ENCODE measurements at regions not wholly inside any gene's neighbourhood (a gene's known extent, or its start where the extent isn't known, plus 50 kb on each side); places are given as distances from the start of the nearest gene placed in this dataset.

GRCh38 chr6:81640126-81640525 lies 112.4 kb downstream of the TENT5A start:
- H3K27me3 ChIP-seq: no peaks in the 10 kb centered on the region
- peaks cover 8% of the 10 kb centered on the region for H3K4me1 ChIP-seq
- no peaks in the 10 kb centered on the region for H3K36me3 ChIP-seq
- H3K9me3 ChIP-seq (replicated peaks): no peaks in the 10 kb centered on the region
- no peak for DNase-seq
- H3K4me3 ChIP-seq: no peak overlapping the region
- no peak overlapping the region for H3K27ac ChIP-seq

DNA sequence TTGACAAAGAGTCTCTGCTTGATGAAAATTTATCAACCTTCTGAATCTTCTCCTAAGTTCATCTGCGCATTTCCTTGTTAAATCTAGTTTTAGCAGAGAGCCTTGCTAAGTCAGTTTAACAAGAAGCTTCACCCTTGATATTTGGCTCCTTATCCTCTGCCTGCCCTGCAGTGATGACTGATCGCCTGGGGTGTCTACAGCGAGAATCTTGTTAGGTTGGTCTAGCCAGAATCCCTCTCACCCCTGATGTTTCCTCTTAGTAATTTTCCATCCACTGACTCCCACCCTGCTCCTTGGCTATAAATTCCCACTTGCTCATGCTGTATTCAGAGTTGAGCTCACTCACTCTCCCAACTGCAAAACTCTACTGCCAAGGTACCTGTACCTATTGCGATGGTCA lies 114.1 kb downstream of the TENT5A start:
- Histone ChIP-seq H3K27ac (no peak overlapping the region), H3K4me3 (no peak overlapping the region), H3K27me3 (no peaks in the 10 kb centered on the region), H3K9me3 (replicated peaks) (no peaks in the 10 kb centered on the region), H3K36me3 (no peaks in the 10 kb centered on the region), H3K4me1 (peaks cover 8% of the 10 kb centered on the region)
- DNase-seq: no peak

DNA sequence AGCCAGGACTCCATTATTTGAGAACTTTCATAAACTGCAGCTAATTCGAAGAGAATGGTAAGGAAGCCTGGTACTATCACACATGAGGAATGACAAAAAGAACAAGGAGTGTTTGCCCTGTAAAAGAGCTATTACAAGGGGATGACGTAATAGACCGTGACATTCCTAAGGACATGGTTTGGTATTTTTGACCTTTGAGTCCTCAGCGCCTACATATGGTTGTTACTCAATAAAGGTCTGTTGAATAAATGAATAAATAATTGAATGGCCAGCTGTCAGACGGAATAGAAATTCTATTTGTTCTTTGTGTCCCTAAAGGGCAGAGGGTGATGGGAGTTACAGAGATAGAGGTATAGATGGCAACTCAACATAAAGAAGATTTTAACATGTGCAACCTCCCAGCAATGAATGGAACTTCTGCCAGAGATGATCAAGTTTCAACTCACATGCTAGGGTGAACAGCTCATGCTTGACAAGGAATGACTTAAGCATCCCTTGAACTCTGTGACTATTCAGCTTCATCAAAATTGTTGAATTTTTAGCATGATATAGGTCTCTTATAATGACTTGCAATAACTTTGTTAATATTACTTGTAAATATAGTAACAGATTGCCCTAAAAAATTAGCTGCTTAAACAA lies 115.4 kb downstream of the TENT5A start:
- 0 out of 2 replicates have a peak overlapping the region, but pooled peaks have one; percentile 11 for H3K27ac ChIP-seq
- peaks cover 8% of the 10 kb centered on the region for H3K4me1 ChIP-seq
- H3K27me3 ChIP-seq: no peaks in the 10 kb centered on the region
- DNase-seq: peak in 1 of 2 experiments; percentile 40
- H3K4me3 ChIP-seq: no peak overlapping the region
- H3K36me3 ChIP-seq: no peaks in the 10 kb centered on the region
- H3K9me3 ChIP-seq (replicated peaks): no peaks in the 10 kb centered on the region

GRCh38 chr6:81634155-81634880 lies 118.2 kb downstream of the TENT5A start:
- H3K27ac ChIP-seq: no peak overlapping the region
- H3K4me3 ChIP-seq: no peak overlapping the region
- peaks cover 8% of the 10 kb centered on the region for H3K4me1 ChIP-seq
- peaks cover 11% of the 10 kb centered on the region for H3K9me3 ChIP-seq (replicated peaks)
- no peaks in the 10 kb centered on the region for H3K27me3 ChIP-seq
- no peak for DNase-seq
- H3K36me3 ChIP-seq: no peaks in the 10 kb centered on the region

DNA sequence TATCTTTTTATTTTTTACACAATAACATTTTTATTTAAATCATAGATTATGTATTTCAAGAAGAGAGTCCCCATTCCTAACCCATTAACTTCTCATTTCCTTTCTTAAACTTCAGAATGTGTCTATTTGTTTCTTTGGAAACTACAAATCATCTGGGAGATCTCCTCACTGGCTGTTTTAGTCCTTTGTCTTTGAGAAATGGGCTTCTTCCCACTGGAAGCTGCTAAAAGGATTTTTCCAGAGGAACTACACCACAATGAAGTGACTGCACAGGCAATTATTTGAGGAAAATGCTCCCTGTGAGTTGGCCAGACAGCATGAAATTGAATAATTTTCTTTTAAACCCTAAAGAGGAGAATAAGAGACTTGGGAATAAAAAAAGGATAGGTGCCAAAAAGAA lies 119.1 kb downstream of the TENT5A start:
- Histone ChIP-seq H3K4me1 (peaks cover 8% of the 10 kb centered on the region), H3K27me3 (no peaks in the 10 kb centered on the region), H3K9me3 (replicated peaks) (peaks cover 11% of the 10 kb centered on the region), H3K36me3 (no peaks in the 10 kb centered on the region), H3K4me3 (no peak overlapping the region), H3K27ac (no peak overlapping the region)
- no peak for DNase-seq

- no peak overlapping the region for H3K4me3 ChIP-seq
- H3K4me1 ChIP-seq: no peaks in the 10 kb centered on the region
- peaks cover 11% of the 10 kb centered on the region for H3K9me3 ChIP-seq (replicated peaks)
- H3K27ac ChIP-seq: no peak overlapping the region
- no peak for DNase-seq
- no peaks in the 10 kb centered on the region for H3K36me3 ChIP-seq
- H3K27me3 ChIP-seq: no peaks in the 10 kb centered on the region
Measured at GRCh38 chr6:81630719-81631118, 121.8 kb downstream of the TENT5A start.

GRCh38 chr6:81625216-81625615 lies 127.3 kb downstream of the TENT5A start:
- H3K9me3 ChIP-seq (replicated peaks): peaks cover 4% of the 10 kb centered on the region
- H3K27ac ChIP-seq: no peak overlapping the region
- no peak for DNase-seq
- no peaks in the 10 kb centered on the region for H3K27me3 ChIP-seq
- no peaks in the 10 kb centered on the region for H3K36me3 ChIP-seq
- no peak overlapping the region for H3K4me3 ChIP-seq
- H3K4me1 ChIP-seq: no peaks in the 10 kb centered on the region

- no peaks in the 10 kb centered on the region for H3K27me3 ChIP-seq
- no peaks in the 10 kb centered on the region for H3K36me3 ChIP-seq
- H3K27ac ChIP-seq: no peak overlapping the region
- H3K9me3 ChIP-seq (replicated peaks): no peaks in the 10 kb centered on the region
- no peak overlapping the region for H3K4me3 ChIP-seq
- DNase-seq: no peak
- no peaks in the 10 kb centered on the region for H3K4me1 ChIP-seq
Measured at GRCh38 chr6:81624453-81624852, 128.0 kb downstream of the TENT5A start.

DNA sequence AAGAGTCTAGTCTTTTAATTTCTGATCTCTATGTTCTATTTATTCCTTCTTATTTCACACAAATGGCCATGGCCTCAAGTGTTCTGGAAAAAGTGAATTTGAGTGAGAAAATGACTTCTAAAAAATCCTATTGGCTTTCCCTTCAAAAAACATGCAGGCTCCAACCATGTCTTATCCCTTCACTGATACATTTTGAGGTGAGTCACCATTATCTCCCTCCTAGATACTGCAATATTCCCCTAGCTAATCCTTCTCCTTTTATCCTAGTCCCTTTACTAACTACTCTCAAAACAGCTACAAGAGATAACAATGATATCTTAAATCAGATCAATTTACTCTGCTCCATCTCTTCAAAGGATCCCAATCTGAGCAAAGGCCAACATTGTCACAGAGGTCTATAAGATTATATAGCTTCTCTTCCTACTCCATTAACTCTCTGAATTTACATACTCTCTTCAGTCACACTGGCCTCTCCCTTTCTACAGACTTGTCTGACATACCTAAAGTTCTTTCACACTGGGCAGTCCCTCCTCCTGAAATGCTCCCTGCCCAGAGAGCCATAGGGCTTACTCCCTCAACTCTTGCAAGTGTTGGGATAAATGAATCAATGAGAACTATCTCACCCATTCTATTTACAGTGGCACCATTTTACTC lies 129.2 kb downstream of the TENT5A start:
- no peak for DNase-seq
- no peaks in the 10 kb centered on the region for H3K36me3 ChIP-seq
- no peak overlapping the region for H3K4me3 ChIP-seq
- no peaks in the 10 kb centered on the region for H3K27me3 ChIP-seq
- H3K9me3 ChIP-seq (replicated peaks): no peaks in the 10 kb centered on the region
- H3K27ac ChIP-seq: no peak overlapping the region
- H3K4me1 ChIP-seq: no peaks in the 10 kb centered on the region

DNA sequence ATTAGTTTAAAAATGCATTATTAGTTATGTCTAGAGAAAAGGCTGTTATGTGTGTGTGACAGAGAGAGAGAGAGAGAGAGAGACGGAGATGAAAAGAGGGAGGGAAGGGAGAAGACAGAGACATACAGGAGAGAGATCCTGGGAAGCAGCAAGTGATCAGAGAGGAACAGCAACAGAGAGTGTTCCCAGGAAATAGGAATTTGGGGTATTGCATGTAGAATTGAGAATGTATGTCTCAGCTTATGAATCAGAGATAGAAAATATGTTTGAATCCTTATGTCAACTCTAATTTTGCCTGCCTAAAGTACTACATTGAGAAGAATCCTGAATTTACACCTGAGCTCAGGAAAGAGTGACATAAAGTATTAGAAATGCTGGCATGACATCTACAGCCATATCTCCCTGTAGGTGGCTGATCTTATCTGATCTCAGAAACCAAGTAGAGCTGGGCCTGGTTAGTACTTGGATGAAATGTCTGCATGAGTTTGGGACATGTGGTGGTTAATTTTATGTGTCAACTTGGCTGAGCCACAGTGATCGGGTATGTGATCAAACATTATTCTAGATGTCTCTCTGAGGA lies 130.6 kb downstream of the TENT5A start:
- Histone ChIP-seq H3K36me3 (no peaks in the 10 kb centered on the region), H3K27me3 (no peaks in the 10 kb centered on the region), H3K9me3 (replicated peaks) (no peaks in the 10 kb centered on the region), H3K4me3 (no peak overlapping the region), H3K27ac (no peak overlapping the region), H3K4me1 (no peaks in the 10 kb centered on the region)
- no peak for DNase-seq

DNA sequence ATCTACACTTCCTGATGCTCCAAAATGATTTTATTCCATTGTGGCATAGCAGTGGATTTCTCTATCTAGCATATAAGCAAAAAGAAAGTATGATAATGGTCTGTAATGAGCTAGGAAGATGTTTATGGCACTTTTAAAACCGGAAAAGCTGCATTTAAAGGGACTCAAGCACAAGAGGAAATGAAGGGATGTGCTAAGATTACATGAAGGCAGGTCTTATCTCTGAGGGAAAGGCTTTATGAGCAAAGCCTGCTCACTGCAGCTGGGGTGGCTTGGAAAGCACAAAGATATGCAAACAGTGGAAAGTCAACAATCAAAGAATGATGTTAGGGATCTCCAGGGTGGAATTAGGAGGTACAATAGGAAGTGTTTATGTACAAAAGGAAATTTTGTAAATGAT lies 138.2 kb downstream of the TENT5A start:
- peak in 1 of 2 experiments; percentile 44 for DNase-seq
- H3K4me3 ChIP-seq: no peak overlapping the region
- no peaks in the 10 kb centered on the region for H3K9me3 ChIP-seq (replicated peaks)
- H3K36me3 ChIP-seq: no peaks in the 10 kb centered on the region
- H3K4me1 ChIP-seq: peaks cover 43% of the 10 kb centered on the region
- H3K27me3 ChIP-seq: no peaks in the 10 kb centered on the region
- H3K27ac ChIP-seq: peak overlapping the region; percentile 29; the same call in 1 of the 2 replicates

- Histone ChIP-seq H3K27ac (peak overlapping the region; percentile 29; the same call in 1 of the 2 replicates), H3K36me3 (no peaks in the 10 kb centered on the region), H3K4me1 (peaks cover 50% of the 10 kb centered on the region), H3K27me3 (no peaks in the 10 kb centered on the region), H3K9me3 (replicated peaks) (no peaks in the 10 kb centered on the region), H3K4me3 (no peak overlapping the region)
- peak in 1 of 2 experiments; percentile 38 for DNase-seq
Measured at GRCh38 chr6:81613606-81614005, 138.9 kb downstream of the TENT5A start.

DNA sequence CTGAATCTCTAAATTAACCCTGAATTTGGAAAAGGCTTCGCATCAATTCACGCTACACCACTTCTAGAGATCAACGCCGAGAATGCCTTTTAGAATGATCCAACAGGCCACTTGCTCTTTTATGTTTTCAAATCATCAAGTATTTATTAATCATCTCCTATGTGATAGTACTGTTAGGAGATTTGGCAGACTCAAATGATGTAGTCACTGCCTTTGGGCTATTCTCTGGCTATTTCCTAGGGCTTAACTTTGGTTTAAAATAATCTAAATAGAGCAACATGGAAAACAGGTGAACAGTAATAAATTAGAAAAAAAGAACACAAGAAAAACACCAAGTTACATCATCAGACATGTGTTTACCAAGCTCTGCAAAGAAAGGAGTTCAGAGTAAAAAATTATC lies 140.3 kb downstream of the TENT5A start:
- Histone ChIP-seq H3K9me3 (replicated peaks) (no peaks in the 10 kb centered on the region), H3K4me3 (no peak overlapping the region), H3K27me3 (no peaks in the 10 kb centered on the region), H3K4me1 (peaks cover 53% of the 10 kb centered on the region), H3K27ac (peak overlapping the region; percentile 12; the same call in 1 of the 2 replicates), H3K36me3 (no peaks in the 10 kb centered on the region)
- peak in 1 of 2 experiments; percentile 39 for DNase-seq

DNA sequence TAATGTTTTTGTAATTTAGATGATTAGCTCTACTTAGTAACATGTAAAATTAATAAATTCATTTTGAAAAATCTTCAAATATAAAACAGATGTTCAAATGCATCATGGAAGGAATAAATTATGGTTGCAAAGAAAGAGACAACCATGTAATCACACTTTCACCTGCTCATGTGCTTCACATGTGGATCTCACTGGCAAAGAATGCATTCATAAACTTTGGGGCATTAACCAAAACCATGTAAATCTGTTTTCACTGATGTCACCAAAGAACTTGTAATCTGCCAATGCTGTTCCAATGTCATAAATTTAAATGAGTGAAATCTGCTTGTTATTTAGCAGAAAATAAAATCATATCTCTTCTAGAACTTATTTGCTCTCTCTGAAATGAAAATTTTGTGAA lies 142.7 kb downstream of the TENT5A start:
- Histone ChIP-seq H3K27me3 (no peaks in the 10 kb centered on the region), H3K36me3 (no peaks in the 10 kb centered on the region), H3K9me3 (replicated peaks) (no peaks in the 10 kb centered on the region), H3K4me3 (no peak overlapping the region), H3K27ac (peak overlapping the region; percentile 72), H3K4me1 (peaks cover 56% of the 10 kb centered on the region)
- peak; percentile 13 to 60 for DNase-seq

GRCh38 chr6:81608776-81609175 lies 143.7 kb downstream of the TENT5A start:
- peaks cover 46% of the 10 kb centered on the region for H3K4me1 ChIP-seq

More at GRCh38 chr6:81608776-81609175, 143.7 kb downstream of the TENT5A start:
- Histone ChIP-seq H3K9me3 (replicated peaks) (no peaks in the 10 kb centered on the region), H3K4me3 (no peak overlapping the region), H3K36me3 (no peaks in the 10 kb centered on the region), H3K27ac (peak overlapping the region; percentile 72), H3K27me3 (no peaks in the 10 kb centered on the region)
- DNase-seq: no peak
